SK-N-SH treated with all-trans-retinoic acid at 6 μM for 48 hours (cell line): ENCODE measurements at regions not wholly inside any gene's neighbourhood (a gene's known extent, or its start where the extent isn't known, plus 50 kb on each side); places are given as distances from the start of the nearest gene placed in this dataset.

Experiments
- ATAC-seq: fragments of 200-7000 bp; cut with Tn5 transposase; 3 replicates; pipeline ENCODE4 v1.9.1; 2020; ENCODE audit warnings: mild to moderate bottlenecking, moderate library complexity
- ARNTL ChIP-seq: fragments of 450-650 bp; formaldehyde crosslinking; IDR thresholded peaks from 2 replicates; pipeline ENCODE4 v1.5.0; 2020; ENCODE audit warnings: low read depth, mild to moderate bottlenecking, moderate library complexity, borderline replicate concordance
- BACH2 ChIP-seq: fragments of 250-450 bp; sonication (Bioruptor Pico); IDR thresholded peaks from 2 replicates; pipeline ENCODE4 v1.9.0; 2021; ENCODE audit warnings: mild to moderate bottlenecking, borderline replicate concordance
- CSDC2 ChIP-seq: fragments of 250-450 bp; sonication (Bioruptor Pico); IDR thresholded peaks from 2 replicates; pipeline ENCODE4 v1.5.0; 2020; ENCODE audit warnings: mild to moderate bottlenecking, moderate library complexity
- ISL1 ChIP-seq: fragments of 250-450 bp; sonication (Bioruptor Pico); IDR thresholded peaks from 2 replicates; pipeline ENCODE4 v2.1.2; 2022; ENCODE audit warnings: mild to moderate bottlenecking, moderate library complexity
- OSR1 ChIP-seq: fragments of 250-450 bp; sonication (Bioruptor Pico); IDR thresholded peaks from 2 replicates; pipeline ENCODE4 v1.8.0; 2022; ENCODE audit warnings: moderate library complexity, mild to moderate bottlenecking, inconsistent platforms
- PATZ1 ChIP-seq: fragments of 250-450 bp; sonication (Bioruptor Pico); IDR thresholded peaks from 2 replicates; pipeline ENCODE4 v1.8.0; 2020; ENCODE audit warnings: mild to moderate bottlenecking, moderate library complexity, borderline replicate concordance
- POU6F1 ChIP-seq: fragments of 250-450 bp; sonication (Bioruptor Pico); IDR thresholded peaks from 2 replicates; pipeline ENCODE4 v1.8.0; 2021; ENCODE audit warnings: low read depth, mild to moderate bottlenecking, moderate library complexity, borderline replicate concordance
- PPARA ChIP-seq: fragments of 250-450 bp; sonication (Bioruptor Pico); IDR thresholded peaks from 2 replicates; pipeline ENCODE4 v1.5.0; 2020; ENCODE audit warnings: mild to moderate bottlenecking, borderline replicate concordance
- SNAI2 ChIP-seq: fragments of 250-450 bp; sonication (Bioruptor Pico); IDR thresholded peaks from 2 replicates; pipeline ENCODE4 v1.5.0; 2020; ENCODE audit warnings: mild to moderate bottlenecking, moderate library complexity
- TOX ChIP-seq: fragments of 250-450 bp; sonication (Bioruptor Pico); IDR thresholded peaks from 2 replicates; pipeline ENCODE4 v1.8.0; 2021; ENCODE audit warnings: mild to moderate bottlenecking, moderate library complexity, borderline replicate concordance
- ZC3H10 ChIP-seq: fragments of 250-450 bp; sonication (Bioruptor Pico); IDR thresholded peaks from 2 replicates; pipeline ENCODE4 v1.5.1; 2021; ENCODE audit warnings: mild to moderate bottlenecking, moderate library complexity
- ZFP3 ChIP-seq: fragments of 250-450 bp; sonication (Bioruptor Pico); IDR thresholded peaks from 2 replicates; pipeline ENCODE4 v1.5.0; 2020; ENCODE audit warnings: mild to moderate bottlenecking, moderate library complexity
- ZFP30 ChIP-seq: fragments of 450-650 bp; formaldehyde crosslinking; IDR thresholded peaks from 2 replicates; pipeline ENCODE4 v1.5.0; 2022; ENCODE audit warnings: mild to moderate bottlenecking, moderate library complexity
- ZNF565 ChIP-seq: fragments of 450-650 bp; formaldehyde crosslinking; conservative IDR thresholded peaks from 2 replicates; pipeline ENCODE4 v1.5.0; 2020; ENCODE audit warnings: low read depth, mild to moderate bottlenecking, moderate library complexity
- ZNF70 ChIP-seq: fragments of 450-650 bp; formaldehyde crosslinking; IDR thresholded peaks from 2 replicates; pipeline ENCODE4 v1.5.0; 2020; ENCODE audit warnings: mild to moderate bottlenecking, moderate library complexity
- ZNF8 ChIP-seq: fragments of 450-650 bp; formaldehyde crosslinking; IDR thresholded peaks from 2 replicates; pipeline ENCODE4 v1.5.0; 2020; ENCODE audit warnings: mild to moderate bottlenecking, moderate library complexity
- TF ChIP-seq, protein P1 (sequence below): fragments of 250-450 bp; sonication (Bioruptor Pico); IDR thresholded peaks from 2 replicates; pipeline ENCODE4 v1.5.1; 2021; ENCODE audit warnings: mild to moderate bottlenecking, moderate library complexity
- TF ChIP-seq, protein P2 (sequence below): fragments of 250-450 bp; sonication (Bioruptor Pico); IDR thresholded peaks from 2 replicates; pipeline ENCODE4 v1.5.1; 2020; ENCODE audit warnings: low read depth, mild to moderate bottlenecking, moderate library complexity

- no peak for ATAC-seq
Observed at GRCh38 chr6:53982366-53983050, 128.7 kb upstream of the MLIP start.

DNA sequence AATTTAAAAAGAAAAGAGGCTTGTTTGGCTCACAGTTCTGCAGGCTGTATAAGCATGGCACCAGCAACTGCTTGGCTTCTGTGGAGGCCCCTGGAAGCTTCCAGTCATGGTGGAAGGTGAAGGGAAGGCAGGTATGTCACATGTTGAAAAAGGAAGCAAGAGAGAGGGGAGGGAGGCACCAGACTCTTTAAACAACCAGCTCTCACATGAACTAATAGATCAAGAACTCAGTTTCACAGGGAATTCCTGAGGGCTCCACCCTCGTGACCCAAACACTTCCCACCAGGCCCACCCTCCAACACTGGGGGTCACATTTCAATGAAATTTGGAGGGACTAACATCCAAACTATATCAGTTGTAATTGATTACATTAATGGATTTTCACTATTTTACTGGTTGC is 127.9 kb upstream of the MLIP start:
- TF ChIP-seq ISL1 (no peak), ZFP30 (CRISPR knock-in tag) (no peak), SNAI2 (no peak), BACH2 (CRISPR knock-in tag) (no peak), ZC3H10 (no peak), ZNF565 (CRISPR knock-in tag) (no peak), TOX (CRISPR knock-in tag) (no peak)
- TF ChIP-seq, all 23 proteins: peak for 0
- no peak for ATAC-seq

More at GRCh38 chr6:53982366-53983050, 128.7 kb upstream of the MLIP start:
- TF ChIP-seq ISL1 (no peak), PATZ1 (no peak), POU6F1 (CRISPR knock-in tag) (no peak), ZFP3 (CRISPR knock-in tag) (no peak), OSR1 (no peak), ZNF8 (CRISPR knock-in tag) (no peak), ZC3H10 (no peak)
- TF ChIP-seq, protein P1, sequence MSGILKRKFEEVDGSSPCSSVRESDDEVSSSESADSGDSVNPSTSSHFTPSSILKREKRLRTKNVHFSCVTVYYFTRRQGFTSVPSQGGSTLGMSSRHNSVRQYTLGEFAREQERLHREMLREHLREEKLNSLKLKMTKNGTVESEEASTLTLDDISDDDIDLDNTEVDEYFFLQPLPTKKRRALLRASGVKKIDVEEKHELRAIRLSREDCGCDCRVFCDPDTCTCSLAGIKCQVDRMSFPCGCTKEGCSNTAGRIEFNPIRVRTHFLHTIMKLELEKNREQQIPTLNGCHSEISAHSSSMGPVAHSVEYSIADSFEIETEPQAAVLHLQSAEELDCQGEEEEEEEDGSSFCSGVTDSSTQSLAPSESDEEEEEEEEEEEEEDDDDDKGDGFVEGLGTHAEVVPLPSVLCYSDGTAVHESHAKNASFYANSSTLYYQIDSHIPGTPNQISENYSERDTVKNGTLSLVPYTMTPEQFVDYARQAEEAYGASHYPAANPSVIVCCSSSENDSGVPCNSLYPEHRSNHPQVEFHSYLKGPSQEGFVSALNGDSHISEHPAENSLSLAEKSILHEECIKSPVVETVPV (CRISPR knock-in tag) = no peak

DNA sequence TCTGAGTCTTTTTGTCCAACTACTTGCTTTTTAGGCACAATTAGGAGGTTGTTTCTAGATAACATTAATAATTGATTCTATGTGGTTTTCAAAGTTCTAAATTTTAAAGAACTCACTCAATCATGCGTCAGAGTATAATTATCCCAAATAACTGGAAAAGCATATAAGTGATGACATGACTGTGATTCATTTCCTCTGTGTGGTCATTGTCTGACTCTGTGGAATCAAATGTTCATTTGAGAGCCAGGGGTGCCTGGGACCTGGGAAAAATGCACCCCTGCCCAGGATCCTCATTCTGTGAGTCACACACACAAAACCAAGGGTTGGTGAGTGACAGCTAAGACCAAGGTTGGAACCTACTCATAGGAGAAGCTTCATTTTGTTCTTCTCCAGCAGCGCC is 127.1 kb upstream of the MLIP start:
- ATAC-seq = peak; percentile 67
- TF ChIP-seq POU6F1 (CRISPR knock-in tag) (peak; percentile 39; the same call in 1 of the 2 replicates), OSR1 (no peak), CSDC2 (CRISPR knock-in tag) (no peak), ZNF70 (CRISPR knock-in tag) (no peak), BACH2 (CRISPR knock-in tag) (no peak)
- TF ChIP-seq, protein P2, sequence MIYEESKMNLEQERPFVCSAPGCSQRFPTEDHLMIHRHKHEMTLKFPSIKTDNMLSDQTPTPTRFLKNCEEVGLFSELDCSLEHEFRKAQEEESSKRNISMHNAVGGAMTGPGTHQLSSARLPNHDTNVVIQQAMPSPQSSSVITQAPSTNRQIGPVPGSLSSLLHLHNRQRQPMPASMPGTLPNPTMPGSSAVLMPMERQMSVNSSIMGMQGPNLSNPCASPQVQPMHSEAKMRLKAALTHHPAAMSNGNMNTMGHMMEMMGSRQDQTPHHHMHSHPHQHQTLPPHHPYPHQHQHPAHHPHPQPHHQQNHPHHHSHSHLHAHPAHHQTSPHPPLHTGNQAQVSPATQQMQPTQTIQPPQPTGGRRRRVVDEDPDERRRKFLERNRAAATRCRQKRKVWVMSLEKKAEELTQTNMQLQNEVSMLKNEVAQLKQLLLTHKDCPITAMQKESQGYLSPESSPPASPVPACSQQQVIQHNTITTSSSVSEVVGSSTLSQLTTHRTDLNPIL (CRISPR knock-in tag) = no peak
- TF ChIP-seq, all 23 proteins: peak for 1

GRCh38 chr6:53984581-53984980 is 126.7 kb upstream of the MLIP start:
- no peak for ATAC-seq
- TF ChIP-seq PPARA (CRISPR knock-in tag) (no peak), ISL1 (no peak), SNAI2 (no peak)

DNA sequence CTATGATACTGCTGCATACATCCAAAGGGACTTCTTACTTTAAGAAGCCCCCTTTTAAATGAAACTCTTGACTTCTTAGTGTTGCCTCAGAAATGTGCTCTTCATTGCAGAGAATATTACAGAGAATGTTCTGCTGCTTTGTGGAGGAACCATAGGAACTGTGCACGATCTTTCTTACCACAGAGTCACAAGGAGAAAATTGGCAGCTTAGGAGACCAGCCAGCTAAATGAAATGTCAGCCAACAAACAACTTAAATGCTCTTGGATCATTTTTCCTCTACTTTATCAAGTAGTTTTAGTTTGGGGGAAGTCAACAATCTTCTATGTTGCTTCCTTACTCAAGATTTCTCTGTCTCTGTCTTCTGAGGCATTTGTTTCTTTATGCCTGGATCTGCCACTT is 125.9 kb upstream of the MLIP start:
- TF ChIP-seq SNAI2 (no peak), ARNTL (CRISPR knock-in tag) (no peak), TOX (CRISPR knock-in tag) (no peak)

More for the DNA sequence above, 125.9 kb upstream of the MLIP start:
- no peak for ATAC-seq
